AML-193 (cell line): ENCODE measurements at regions not wholly inside any gene's neighbourhood (a gene's known extent, or its start where the extent isn't known, plus 50 kb on each side); places are given as distances from the start of the nearest gene placed in this dataset.

Source experiments
- DNase-seq, 2 experiments: peaks; one replicate each; lab custom pipeline; 2025; lab: John Stamatoyannopoulos, UW

DNA sequence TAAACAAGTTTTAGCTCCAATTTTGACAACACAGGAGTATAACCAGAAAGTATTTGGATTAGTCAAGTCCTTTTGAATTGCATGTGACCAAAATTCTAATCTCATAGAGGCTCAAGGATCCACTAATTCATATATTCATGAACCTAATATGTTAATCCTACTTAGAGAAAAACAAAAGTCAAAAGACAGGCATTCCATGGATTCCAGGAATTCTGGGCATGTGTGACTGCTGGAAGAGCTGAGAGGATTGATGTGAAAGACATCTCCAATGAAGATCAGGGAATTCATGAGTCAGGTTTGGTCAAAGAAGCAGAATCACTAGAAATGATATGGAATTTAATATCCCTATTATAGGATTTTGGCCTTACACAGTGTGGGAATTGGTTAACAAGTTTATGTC, 1494.6 kb upstream of the DDX18 start:
- no peak for DNase-seq

GRCh38 chr2:116329280-116329679, 1485.2 kb upstream of the DDX18 start:
- no peak for DNase-seq

- no peak for DNase-seq
Observed at GRCh38 chr2:116340690-116341089, 1473.8 kb upstream of the DDX18 start.

- DNase-seq: no peak
Observed at GRCh38 chr2:116366212-116366611, 1448.3 kb upstream of the DDX18 start.

GRCh38 chr2:116378786-116379185, 1435.7 kb upstream of the DDX18 start:
- no peak for DNase-seq

DNA sequence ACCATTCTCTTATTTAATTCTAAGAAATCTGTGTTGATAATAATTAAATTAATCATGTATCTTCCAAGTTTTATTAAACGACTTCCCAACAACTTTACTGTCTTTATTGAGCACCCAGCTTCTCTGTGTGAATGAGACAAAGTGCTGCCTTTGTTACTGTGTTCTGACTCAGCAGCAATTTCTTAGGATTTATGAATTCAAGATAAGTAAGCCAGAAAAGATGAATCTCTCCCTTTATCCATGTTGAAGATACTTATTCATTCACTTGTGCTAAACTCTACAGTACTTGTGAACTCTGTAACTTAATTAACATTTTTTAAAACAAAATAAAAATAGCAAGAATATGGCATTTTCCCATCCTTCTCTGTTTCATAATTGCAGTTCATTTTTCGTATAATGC, 1403.3 kb upstream of the DDX18 start:
- DNase-seq: no peak

GRCh38 chr2:116413659-116414058, 1400.8 kb upstream of the DDX18 start:
- no peak for DNase-seq

DNA sequence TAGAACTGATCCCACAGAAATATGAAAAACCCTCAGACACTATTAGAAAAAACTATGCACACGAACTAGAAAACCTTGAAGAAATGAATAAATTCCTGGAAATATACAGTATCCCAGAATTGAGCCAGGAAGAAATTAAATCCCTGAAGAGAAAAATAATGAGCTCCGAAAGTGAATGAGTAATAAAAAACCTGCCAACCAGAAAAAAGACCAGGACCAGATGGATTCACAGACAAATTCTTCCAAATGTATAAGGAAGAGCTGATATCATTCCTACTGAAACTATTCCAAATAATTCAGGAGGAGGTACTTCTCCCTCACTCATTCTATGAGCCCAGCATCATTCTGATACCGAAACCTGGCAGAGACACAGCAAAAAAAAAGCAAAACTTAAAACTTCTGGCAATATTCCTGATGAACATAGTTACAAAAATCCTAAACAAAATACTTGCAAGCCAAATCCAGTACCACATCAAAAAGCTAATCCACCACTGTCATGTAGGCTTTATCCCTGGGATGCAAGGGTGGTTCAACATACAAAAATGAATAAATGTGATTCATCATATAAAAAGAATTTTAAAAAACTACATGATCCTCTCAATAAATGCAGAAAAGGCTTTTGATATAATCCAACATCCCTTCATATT, 1397.6 kb upstream of the DDX18 start:
- DNase-seq: no peak

- no peak for DNase-seq
Observed at GRCh38 chr2:116435648-116436047, 1378.8 kb upstream of the DDX18 start.

GRCh38 chr2:116440104-116440653, 1374.3 kb upstream of the DDX18 start:
- no peak for DNase-seq

DNA sequence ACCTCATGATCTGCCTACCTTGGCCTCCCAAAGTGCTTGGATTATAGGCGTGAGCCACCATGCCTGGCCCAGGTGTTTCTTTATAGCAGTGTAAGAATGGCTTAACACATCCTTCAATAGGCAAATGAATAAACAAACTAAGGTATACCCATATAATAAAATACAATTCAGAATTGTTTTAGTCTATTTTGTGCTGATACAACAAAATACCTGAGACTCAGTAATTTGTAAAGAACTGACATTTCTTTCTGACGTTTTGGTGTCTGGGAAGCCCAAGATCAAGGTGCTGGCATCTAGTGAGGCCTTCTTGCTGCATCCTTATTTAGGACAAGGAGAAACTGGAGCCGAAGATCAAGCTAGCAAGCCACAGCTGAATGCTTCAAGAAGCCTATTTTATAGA, 1372.1 kb upstream of the DDX18 start:
- DNase-seq: no peak

- no peak for DNase-seq
Observed at GRCh38 chr2:116444256-116444872, 1370.1 kb upstream of the DDX18 start.

- DNase-seq: no peak
Observed at GRCh38 chr2:116450990-116451389, 1363.5 kb upstream of the DDX18 start.

GRCh38 chr2:116452651-116453050, 1361.8 kb upstream of the DDX18 start:
- DNase-seq: no peak

GRCh38 chr2:116456429-116456828, 1358.1 kb upstream of the DDX18 start:
- DNase-seq: no peak

DNA sequence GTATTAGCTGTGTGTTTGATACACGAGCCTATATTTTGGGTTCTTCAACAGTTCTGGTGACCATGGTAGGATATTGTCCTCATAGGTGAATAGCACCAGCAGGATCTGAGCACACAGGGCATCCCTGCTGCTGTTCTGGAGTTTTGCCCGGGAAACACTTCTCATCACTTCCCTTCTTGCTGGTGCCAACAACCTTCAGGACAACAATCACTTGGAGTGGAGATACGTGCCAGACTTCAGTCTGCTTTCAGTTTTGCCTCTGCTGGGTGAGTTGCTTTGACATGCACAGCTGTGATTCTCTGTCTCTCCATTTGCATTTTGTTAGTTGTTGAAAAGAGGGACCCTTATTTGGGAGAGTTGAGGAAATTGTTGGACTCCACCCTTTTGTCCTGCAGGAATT, 1347.2 kb upstream of the DDX18 start:
- DNase-seq: no peak

GRCh38 chr2:116477229-116477628, 1337.3 kb upstream of the DDX18 start:
- no peak for DNase-seq

GRCh38 chr2:116487336-116487735, 1327.2 kb upstream of the DDX18 start:
- DNase-seq: no peak

DNA sequence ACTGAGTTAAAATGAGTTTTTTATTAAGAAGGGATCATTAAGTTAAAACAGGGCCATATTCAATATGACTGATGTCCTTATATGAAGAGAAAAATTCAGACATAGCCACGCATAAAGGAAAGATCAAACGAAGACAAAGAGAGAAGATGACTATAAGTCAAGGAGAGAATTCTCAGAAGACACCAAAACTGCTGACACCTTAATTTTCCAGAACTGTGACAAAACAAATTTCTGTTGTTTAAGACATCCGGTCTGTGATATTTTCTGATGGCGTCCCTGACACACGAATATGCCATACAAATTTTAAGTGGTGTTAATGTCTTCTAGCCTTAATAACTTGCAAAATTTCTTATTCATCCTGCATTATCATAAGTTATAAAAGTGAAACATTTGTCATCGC, 1325.2 kb upstream of the DDX18 start:
- DNase-seq: no peak

DNA sequence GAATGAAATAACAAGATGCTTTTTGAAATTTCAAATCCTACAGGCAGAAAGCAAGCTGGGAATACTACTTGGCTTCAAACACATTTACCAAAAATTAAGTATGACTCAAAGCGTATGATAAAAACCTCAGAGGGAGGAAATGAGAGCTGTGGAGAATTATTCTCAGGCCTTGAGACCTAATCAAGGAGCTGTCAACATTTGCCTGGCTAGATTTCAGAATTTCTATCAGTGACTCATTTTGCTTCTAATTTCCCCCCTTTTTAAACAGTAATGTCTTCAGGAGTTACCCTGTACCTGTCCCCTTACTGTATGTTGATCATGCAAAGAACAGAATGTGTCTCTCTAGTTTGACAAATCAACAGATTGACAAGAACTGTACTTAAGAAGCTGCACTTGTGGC, 1324.5 kb upstream of the DDX18 start:
- DNase-seq: no peak

GRCh38 chr2:116490511-116491145, 1323.9 kb upstream of the DDX18 start:
- no peak for DNase-seq

DNA sequence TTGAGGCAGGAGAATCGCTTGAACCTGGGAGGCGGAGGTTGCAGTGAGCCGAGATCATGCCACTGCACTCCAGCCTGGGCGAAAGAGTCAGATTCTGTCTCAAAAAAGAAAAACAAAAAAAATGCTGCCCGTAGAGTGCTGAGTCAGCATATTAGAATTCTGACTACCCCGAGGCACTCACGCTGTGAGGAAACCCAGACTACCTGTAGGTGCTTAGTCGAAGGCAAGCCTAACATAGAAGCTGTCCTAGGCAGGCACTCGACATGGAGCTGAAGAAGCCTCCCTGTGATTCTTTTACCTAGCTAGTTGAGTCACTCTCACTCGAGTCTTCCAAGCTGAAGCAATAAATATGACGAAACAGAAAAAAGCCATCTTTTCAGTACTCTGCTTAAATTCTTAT, 1323.2 kb upstream of the DDX18 start:
- DNase-seq: no peak

DNA sequence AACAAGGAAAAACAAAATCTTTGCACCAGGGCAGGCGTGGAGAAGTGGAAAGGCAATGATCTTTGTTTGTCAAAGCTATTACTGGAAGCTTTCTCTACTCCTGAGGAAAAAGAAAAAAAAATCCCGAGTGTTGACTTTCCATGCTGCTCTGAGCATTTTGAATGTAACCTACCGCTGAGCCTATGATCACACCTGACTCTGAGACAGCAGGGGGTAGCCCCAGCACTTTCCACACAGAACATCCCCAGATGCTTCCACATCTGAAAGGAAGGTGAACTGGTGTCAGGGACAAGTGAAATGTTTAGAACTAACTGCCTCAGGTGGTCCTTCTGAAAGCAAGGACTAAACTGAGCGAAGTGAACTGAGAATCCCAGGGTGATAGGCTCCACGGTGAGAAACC, 1315.1 kb upstream of the DDX18 start:
- no peak for DNase-seq
